ENCODE measurements at regions not wholly inside any gene's neighbourhood (a gene's known extent, or its start where the extent isn't known, plus 50 kb on each side); places are given as distances from the start of the nearest gene placed in this dataset.
A peak's percentile ranks its signal among the peaks of the same experiment; 100 is the strongest.

GRCh38 chr7:17020250-17020649 lies 138.5 kb upstream of the AGR3 start:
- H3K27me3 ChIP-seq = no peaks in the 10 kb centered on the region
- no peak for TF ChIP-seq Cebpa-rat (IDR thresholded peaks at IDR 0.05)
- no peaks in the 10 kb centered on the region for H3K36me3 ChIP-seq
- H3K4me1 ChIP-seq = peaks cover 0 to 11% (median 0%) of the 10 kb centered on the region in 10 experiments; a peak in 5 of 20 replicates
- no peaks in the 10 kb centered on the region for H4K20me1 ChIP-seq
- no peak overlapping the region for H3K4me3 ChIP-seq
- H3K4me2 ChIP-seq = no peak overlapping the region
- H3K9ac ChIP-seq = no peak overlapping the region
- no peak overlapping the region for H3K27ac ChIP-seq
- 0 out of 22 replicates have a peak, but pooled peaks cover 0 to 3% (median 0%) of the 10 kb centered on the region in 11 experiments for H3K9me3 ChIP-seq (replicated peaks in 1 of 11)

- Histone ChIP-seq H3K27ac (no peak overlapping the region), H3K4me3 (no peak overlapping the region), H3K27me3 (no peaks in the 10 kb centered on the region), H4K20me1 (no peaks in the 10 kb centered on the region), H3K36me3 (no peaks in the 10 kb centered on the region), H3K9me3 (replicated peaks in 1 of 11) (0 out of 22 replicates have a peak, but pooled peaks cover 0 to 3% (median 0%) of the 10 kb centered on the region in 11 experiments), H3K4me2 (no peak overlapping the region), H3K9ac (no peak overlapping the region), H3K4me1 (peaks cover 0 to 7% (median 0%) of the 10 kb centered on the region in 10 experiments; a peak in 3 of 20 replicates)
- TF ChIP-seq Cebpa-rat (IDR thresholded peaks at IDR 0.05) = no peak
Measured at GRCh38 chr7:17021205-17021604, 139.4 kb upstream of the AGR3 start.

- H3K4me2 ChIP-seq = no peak overlapping the region
- H3K9me3 ChIP-seq (replicated peaks in 1 of 11) = peaks cover 0 to 8% (median 2%) of the 10 kb centered on the region in 11 experiments; a peak in 11 of 22 replicates
- no peak overlapping the region for H3K27ac ChIP-seq
- H3K4me1 ChIP-seq = peaks cover 0 to 18% (median 0%) of the 10 kb centered on the region in 10 experiments; a peak in 7 of 20 replicates
- H3K4me3 ChIP-seq = no peak overlapping the region
- H3K27me3 ChIP-seq = no peaks in the 10 kb centered on the region
- no peaks in the 10 kb centered on the region for H4K20me1 ChIP-seq
- H3K36me3 ChIP-seq = 0 out of 22 replicates have a peak, but pooled peaks cover 0 to under 1% (median 0%) of the 10 kb centered on the region in 11 experiments
- H3K9ac ChIP-seq = no peak overlapping the region
- no peak for TF ChIP-seq Cebpa-rat (IDR thresholded peaks at IDR 0.05)
Measured at GRCh38 chr7:17022920-17023319, 141.1 kb upstream of the AGR3 start.

- no peak for TF ChIP-seq Cebpa-rat (IDR thresholded peaks at IDR 0.05)
Measured at GRCh38 chr7:17026269-17026668, 144.5 kb upstream of the AGR3 start.

GRCh38 chr7:17027143-17027788 lies 145.5 kb upstream of the AGR3 start:
- peak overlapping the region in 4 of 11 experiments; percentile 4 to 50 (median 24); a peak in 3 of 22 replicates for H3K27ac ChIP-seq
- H3K9ac ChIP-seq = no peak overlapping the region
- TF ChIP-seq Cebpa-rat (IDR thresholded peaks at IDR 0.05) = 0 out of 22 replicates have a peak, but pooled peaks of 1 of the 11 experiments have one; percentile 13
- H3K27me3 ChIP-seq = no peaks in the 10 kb centered on the region
- peak overlapping the region in 3 of 11 experiments; percentile 35 to 89 (median 45); a peak in 7 of 22 replicates for H3K4me2 ChIP-seq
- peaks cover 6 to 61% (median 27%) of the 10 kb centered on the region in 10 experiments for H3K4me1 ChIP-seq
- peaks cover 0 to 25% (median 9%) of the 10 kb centered on the region in 11 experiments; a peak in 12 of 22 replicates for H3K9me3 ChIP-seq (replicated peaks in 1 of 11)
- 0 out of 22 replicates have a peak, but pooled peaks cover 0 to 6% (median 0%) of the 10 kb centered on the region in 11 experiments for H3K36me3 ChIP-seq
- H4K20me1 ChIP-seq = no peaks in the 10 kb centered on the region
- H3K4me3 ChIP-seq = no peak overlapping the region

More at GRCh38 chr7:17026269-17026668, 144.5 kb upstream of the AGR3 start:
- H3K4me2 ChIP-seq = peak overlapping the region in 1 of 11 experiments; percentile 20; a peak in 1 of 22 replicates
- no peak overlapping the region for H3K9ac ChIP-seq
- H3K27me3 ChIP-seq = no peaks in the 10 kb centered on the region
- no peak overlapping the region for H3K4me3 ChIP-seq
- H3K9me3 ChIP-seq (replicated peaks in 1 of 11) = peaks cover 0 to 25% (median 9%) of the 10 kb centered on the region in 11 experiments; a peak in 12 of 22 replicates
- H4K20me1 ChIP-seq = no peaks in the 10 kb centered on the region
- H3K36me3 ChIP-seq = 0 out of 22 replicates have a peak, but pooled peaks cover 0 to 6% (median 0%) of the 10 kb centered on the region in 11 experiments
- no peak overlapping the region for H3K27ac ChIP-seq
- peaks cover 6 to 51% (median 22%) of the 10 kb centered on the region in 10 experiments for H3K4me1 ChIP-seq

GRCh38 chr7:17027789-17028152 lies 146.0 kb upstream of the AGR3 start:
- H3K9ac ChIP-seq = no peak overlapping the region
- peaks cover 6 to 66% (median 28%) of the 10 kb centered on the region in 10 experiments for H3K4me1 ChIP-seq
- 0 out of 22 replicates have a peak, but pooled peaks cover 0 to 6% (median 0%) of the 10 kb centered on the region in 11 experiments for H3K36me3 ChIP-seq
- H3K4me3 ChIP-seq = no peak overlapping the region
- H3K4me2 ChIP-seq = peak overlapping the region in 3 of 11 experiments; percentile 35 to 89 (median 45); a peak in 7 of 22 replicates
- H3K9me3 ChIP-seq (replicated peaks in 1 of 11) = peaks cover 0 to 25% (median 9%) of the 10 kb centered on the region in 11 experiments; a peak in 12 of 22 replicates
- no peak for TF ChIP-seq Cebpa-rat (IDR thresholded peaks at IDR 0.05)
- no peaks in the 10 kb centered on the region for H3K27me3 ChIP-seq
- H4K20me1 ChIP-seq = no peaks in the 10 kb centered on the region
- H3K27ac ChIP-seq = peak overlapping the region in 4 of 11 experiments; percentile 4 to 50 (median 24); a peak in 3 of 22 replicates

- Histone ChIP-seq H3K4me1 (peaks cover 6 to 73% (median 28%) of the 10 kb centered on the region in 10 experiments), H3K9me3 (replicated peaks in 1 of 11) (peaks cover 0 to 25% (median 9%) of the 10 kb centered on the region in 11 experiments; a peak in 12 of 22 replicates), H3K27ac (peak overlapping the region in 7 of 11 experiments; percentile 6 to 73 (median 64); a peak in 8 of 22 replicates), H3K4me2 (peak overlapping the region in 4 of 11 experiments; percentile 72 to 91 (median 81); a peak in 7 of 22 replicates), H3K27me3 (no peaks in the 10 kb centered on the region), H4K20me1 (no peaks in the 10 kb centered on the region), H3K4me3 (no peak overlapping the region), H3K36me3 (0 out of 22 replicates have a peak, but pooled peaks cover 0 to 6% (median 0%) of the 10 kb centered on the region in 11 experiments), H3K9ac (no peak overlapping the region)
- no peak for TF ChIP-seq Cebpa-rat (IDR thresholded peaks at IDR 0.05)
Measured at GRCh38 chr7:17029150-17029549, 147.4 kb upstream of the AGR3 start.

GRCh38 chr7:17030559-17030958 lies 148.8 kb upstream of the AGR3 start:
- no peaks in the 10 kb centered on the region for H4K20me1 ChIP-seq
- H3K27ac ChIP-seq = peak overlapping the region in 9 of 11 experiments; percentile 36 to 73 (median 66); a peak in 17 of 22 replicates
- peak overlapping the region in 7 of 11 experiments; percentile 13 to 49 (median 20); a peak in 7 of 22 replicates for H3K9ac ChIP-seq
- H3K4me1 ChIP-seq = peaks cover 10 to 83% (median 36%) of the 10 kb centered on the region in 10 experiments
- H3K27me3 ChIP-seq = no peaks in the 10 kb centered on the region
- peak overlapping the region; percentile 38 to 91 (median 73) for H3K4me2 ChIP-seq
- H3K4me3 ChIP-seq = peak overlapping the region in 1 of 10 experiments; percentile 19; a peak in 2 of 20 replicates
- 0 out of 22 replicates have a peak, but pooled peaks cover 0 to 6% (median 0%) of the 10 kb centered on the region in 11 experiments for H3K36me3 ChIP-seq
- no peak for TF ChIP-seq Cebpa-rat (IDR thresholded peaks at IDR 0.05)
- H3K9me3 ChIP-seq (replicated peaks in 1 of 11) = peaks cover 0 to 25% (median 9%) of the 10 kb centered on the region in 11 experiments; a peak in 12 of 22 replicates

All from BLaER1 treated with 17β-estradiol and CSF1 and Interleukin-3, amounts not matched to agents 10 nM and 100 nM (cell line).